Right ventricle myocardium inferior (tissue), 1 donor: ENCODE measurements at regions not wholly inside any gene's neighbourhood (a gene's known extent, or its start where the extent isn't known, plus 50 kb on each side); places are given as distances from the start of the nearest gene placed in this dataset.
"Not testable (repeated sequence)": the region's sequence is repeated elsewhere in the genome, so short reads cannot be mapped to it uniquely, and the experiment has no call there.

Source experiments
- ATAC-seq: fragments of 200-7000 bp; cut with Tn5 transposase; one replicate; pipeline ENCODE4 v1.9.1; 2020; ENCODE audit warnings: mild to moderate bottlenecking, moderate library complexity
- DNase-seq: peaks from one replicate; pipeline ENCODE4 v3.0.0; 2021; ENCODE audit errors: missing footprints
- intact Hi-C: fragments of 100-400 bp; cut with DNase I; formaldehyde crosslinking; loops from one replicate; pipeline ENCODE4 v1.11.0; 2022
- donor health status: DM: no; HTN: yes; CAD: no; lungs with severe emphysema.

GRCh38 chr2:66255867-66256266 is 179.1 kb upstream of the MEIS1 start:
- no peak for DNase-seq
- ATAC-seq: no peak
- intact Hi-C loops: no loop called here

- intact Hi-C loops: no loop called here
- no peak for ATAC-seq
Measured at GRCh38 chr2:66255136-66255535, 179.8 kb upstream of the MEIS1 start.

GRCh38 chr2:66253066-66253465 is 181.9 kb upstream of the MEIS1 start:
- DNase-seq (no peak), ATAC-seq (no peak)
- intact Hi-C loops: no loop called here

More at GRCh38 chr2:66255136-66255535, 179.8 kb upstream of the MEIS1 start:
- no peak for DNase-seq

GRCh38 chr2:66252109-66252508 is 182.8 kb upstream of the MEIS1 start:
- intact Hi-C loops: no loop called here
- ATAC-seq (no peak), DNase-seq (no peak)

- ATAC-seq: no peak
- DNase-seq: no peak
- intact Hi-C loops: no loop called here
Measured at GRCh38 chr2:66251573-66251972, 183.4 kb upstream of the MEIS1 start.

- intact Hi-C loops: not testable (repeated sequence)
Measured at GRCh38 chr2:66249089-66249488, 185.8 kb upstream of the MEIS1 start.

GRCh38 chr2:66243809-66244208 is 191.1 kb upstream of the MEIS1 start:
- DNase-seq, intact Hi-C loops, ATAC-seq: not testable (repeated sequence)

More at GRCh38 chr2:66249089-66249488, 185.8 kb upstream of the MEIS1 start:
- not testable (repeated sequence) for DNase-seq, ATAC-seq

DNA sequence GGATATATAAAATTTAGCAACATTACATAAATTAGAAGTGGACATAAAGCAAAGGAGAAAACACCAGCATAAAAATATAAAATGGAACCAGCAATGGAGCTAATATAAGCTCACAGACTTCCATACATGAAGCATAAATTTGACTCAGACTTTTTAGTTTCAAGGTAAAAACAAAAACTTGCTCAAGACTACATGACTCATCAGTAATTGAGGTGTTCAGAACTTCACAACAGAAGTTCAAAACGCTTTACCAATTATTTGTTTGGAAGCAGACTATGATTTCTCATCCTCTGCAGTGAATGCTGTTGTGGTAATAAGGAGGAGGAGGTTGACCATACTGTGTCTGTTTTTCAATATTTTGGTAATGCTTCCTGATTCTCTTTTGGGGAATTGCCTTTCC is 192.0 kb upstream of the MEIS1 start:
- ATAC-seq, intact Hi-C loops, DNase-seq: not testable (repeated sequence)

DNA sequence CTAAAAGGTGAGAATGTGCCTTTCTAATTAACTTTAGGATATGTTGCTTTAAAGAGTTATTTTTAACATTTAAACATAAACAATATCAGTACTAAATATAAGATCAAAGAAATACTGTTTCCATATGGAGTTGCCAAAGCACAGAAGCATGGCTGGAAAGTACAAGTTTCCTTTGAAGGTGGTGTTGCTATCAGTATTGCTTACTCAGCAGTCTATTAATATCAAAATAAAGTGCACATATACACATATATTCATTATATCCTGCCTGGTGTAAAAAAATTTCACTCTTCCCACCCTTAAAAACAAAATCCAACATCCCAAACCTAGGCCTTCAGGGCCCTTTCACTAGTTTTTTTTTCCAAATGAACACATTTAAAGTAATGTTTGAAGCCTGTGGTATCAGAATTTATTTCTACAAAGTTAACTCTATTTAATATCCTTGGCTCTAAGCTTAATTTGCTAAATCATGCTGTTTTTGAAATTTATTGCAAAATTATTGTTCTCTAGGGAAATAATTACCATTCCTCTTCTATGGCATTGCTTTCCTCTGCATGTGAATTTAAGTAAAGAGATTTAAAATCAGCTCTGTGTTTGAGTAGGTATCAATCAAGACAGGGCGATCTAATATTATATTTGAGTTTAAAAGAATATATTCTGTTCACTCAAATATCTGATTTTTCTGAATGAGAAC is 192.7 kb upstream of the MEIS1 start:
- intact Hi-C loops: no loop called here
- ATAC-seq: no peak

GRCh38 chr2:66240286-66240685 is 194.6 kb upstream of the MEIS1 start:
- ATAC-seq: peak; percentile 38
- no peak for DNase-seq
- intact Hi-C loops: no loop called here

More for the DNA sequence above, 192.7 kb upstream of the MEIS1 start:
- no peak for DNase-seq

- DNase-seq (no peak), ATAC-seq (peak; percentile 47)
- intact Hi-C loops: no loop called here
Measured at GRCh38 chr2:66239655-66240054, 195.3 kb upstream of the MEIS1 start.

DNA sequence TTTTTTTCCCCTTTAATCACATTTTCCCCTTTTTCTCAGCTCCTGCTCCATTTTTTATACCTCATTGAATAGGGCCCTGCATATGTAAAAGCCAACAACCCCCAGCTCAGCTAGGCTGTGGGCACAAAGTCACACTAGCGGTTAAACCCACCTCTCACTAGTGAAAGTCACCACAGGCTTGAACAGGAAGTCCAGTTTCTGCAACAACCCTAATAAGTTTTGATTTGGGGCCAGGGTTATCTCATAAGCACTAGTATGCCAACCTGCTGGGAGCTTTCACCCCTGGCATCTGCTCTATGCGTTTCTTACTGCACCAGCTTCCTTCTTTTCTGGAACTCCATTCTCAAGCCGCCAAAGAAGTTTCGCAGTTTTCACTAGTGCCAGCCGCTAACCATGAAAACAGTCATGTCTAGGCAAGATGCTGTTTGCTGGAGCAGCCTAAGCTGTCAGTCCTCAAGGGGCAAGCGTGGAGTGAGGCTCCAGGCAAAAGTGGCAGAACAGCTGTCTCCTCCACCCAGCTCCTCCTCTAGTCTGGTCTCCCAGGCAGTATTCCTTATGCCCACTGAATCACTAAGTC is 197.0 kb upstream of the MEIS1 start:
- no peak for DNase-seq
- intact Hi-C loops: no loop called here
- no peak for ATAC-seq

- ATAC-seq (no peak), DNase-seq (no peak)
- intact Hi-C loops: no loop called here
Measured at GRCh38 chr2:66236816-66237802, 197.8 kb upstream of the MEIS1 start.

- peak; percentile 85 for ATAC-seq
- intact Hi-C loops: no loop called here
- peak; percentile 76 for DNase-seq
Measured at GRCh38 chr2:66236067-66236685, 198.7 kb upstream of the MEIS1 start.

DNA sequence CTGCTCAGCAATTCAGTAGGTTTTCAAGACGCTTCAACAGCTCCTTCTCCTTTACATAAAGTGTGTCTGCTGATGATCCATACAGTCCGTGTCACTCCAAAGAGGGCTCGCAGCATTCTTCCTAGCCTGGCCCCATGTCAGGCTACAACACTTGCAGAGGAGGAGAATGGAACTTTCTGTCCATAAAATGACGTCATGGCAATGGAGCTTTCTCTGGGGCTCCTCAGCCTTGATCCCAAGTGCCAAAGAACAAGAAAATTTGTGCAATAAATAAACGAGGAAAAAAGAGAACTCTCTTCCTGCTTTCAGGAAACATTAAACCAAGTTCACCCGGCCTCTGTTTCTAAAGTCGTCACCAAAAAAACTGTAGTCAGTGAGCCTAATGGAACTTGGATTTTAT is 199.5 kb upstream of the MEIS1 start:
- no peak for DNase-seq
- intact Hi-C loops: no loop called here
- peak; percentile 70 for ATAC-seq

DNA sequence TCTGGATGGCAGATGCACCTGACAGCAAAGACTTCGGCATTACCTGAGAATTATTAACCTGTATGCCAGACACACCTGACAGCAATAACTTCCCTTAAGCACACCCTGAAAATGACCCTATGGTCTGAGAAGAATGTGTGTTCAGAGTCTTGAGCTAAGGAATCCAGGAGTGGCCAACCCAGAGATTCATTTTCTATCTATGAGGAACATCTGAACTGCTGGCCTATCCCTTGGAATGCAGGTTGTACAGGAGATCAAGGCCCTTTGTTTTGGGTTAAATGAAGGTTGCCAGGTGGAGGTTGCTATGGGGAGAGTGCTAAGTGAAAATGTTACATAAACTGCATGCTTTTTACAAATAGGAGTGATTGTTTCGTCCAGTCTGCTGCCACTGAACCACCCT is 200.9 kb upstream of the MEIS1 start:
- intact Hi-C loops: no loop called here
- no peak for DNase-seq
- no peak for ATAC-seq

- peak; percentile 85 for ATAC-seq
- intact Hi-C loops: no loop called here
- DNase-seq: no peak
Measured at GRCh38 chr2:66228128-66228547, 206.8 kb upstream of the MEIS1 start.

DNA sequence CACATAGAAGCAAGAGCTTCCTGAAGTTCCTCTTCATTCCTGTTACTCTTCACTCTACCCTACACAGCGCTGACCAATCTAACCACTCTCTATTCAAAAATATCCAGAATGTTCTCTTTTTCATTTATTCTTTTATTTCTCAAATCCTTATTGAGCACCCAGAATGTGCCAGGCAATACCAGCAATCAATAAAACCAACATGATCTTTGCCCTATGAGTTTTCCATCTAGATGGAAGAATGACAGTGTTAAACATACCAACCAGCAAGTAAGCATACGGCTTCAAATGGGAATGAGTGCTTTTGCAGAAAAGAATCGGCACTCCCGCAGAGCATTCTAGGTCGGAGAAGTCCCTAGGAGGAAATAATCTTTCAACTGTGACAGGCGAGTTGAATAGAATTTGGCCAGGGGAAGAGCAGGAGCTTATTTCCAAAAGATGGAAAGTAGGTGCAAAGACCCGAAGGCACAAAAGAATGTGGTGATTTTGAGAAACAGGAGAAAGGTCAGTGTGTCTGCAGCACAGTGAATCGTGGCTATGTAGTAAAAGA is 217.8 kb upstream of the MEIS1 start:
- ATAC-seq (no peak), DNase-seq (no peak)
- intact Hi-C loops: no loop called here

DNA sequence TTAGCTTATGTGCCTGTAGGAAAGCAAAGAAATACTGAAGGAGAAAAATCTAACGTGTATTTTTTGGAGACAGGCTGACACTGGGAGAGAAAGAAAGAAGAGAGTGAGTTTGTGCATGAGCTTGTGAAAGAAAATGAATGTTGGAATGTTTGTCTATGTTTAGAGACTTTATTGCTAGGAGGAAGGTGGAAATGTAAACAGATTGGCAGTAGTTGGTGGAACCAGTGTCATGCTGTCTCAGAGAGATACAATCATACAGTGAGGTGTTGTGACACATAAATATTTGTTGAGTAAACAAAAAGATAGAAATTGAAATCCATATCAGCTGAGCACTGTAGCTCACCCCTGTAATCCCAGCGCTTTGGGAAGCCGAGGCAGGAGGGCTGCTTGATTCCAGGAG is 222.2 kb upstream of the MEIS1 start:
- DNase-seq (no peak), ATAC-seq (no peak)
- intact Hi-C loops: no loop called here
